GM23248 (cell line): ENCODE measurements at regions not wholly inside any gene's neighbourhood (a gene's known extent, or its start where the extent isn't known, plus 50 kb on each side); places are given as distances from the start of the nearest gene placed in this dataset.

Experiments
- EZH2 ChIP-seq: fragments of 200-600 bp; sonication (generic); IDR thresholded peaks from 2 replicates; pipeline ENCODE4 v1.6.1; 2018; ENCODE audit warnings: antibody characterized with exemption, mild to moderate bottlenecking; ENCODE audit not compliant: insufficient read depth, poor library complexity, severe bottlenecking
- EZH2phosphoT487 ChIP-seq: fragments of 200-600 bp; sonication (generic); IDR thresholded peaks from 2 replicates; pipeline ENCODE4 v1.6.1; 2018; ENCODE audit warnings: antibody characterized with exemption, moderate library complexity, mild to moderate bottlenecking, low read depth; ENCODE audit not compliant: insufficient read depth

DNA sequence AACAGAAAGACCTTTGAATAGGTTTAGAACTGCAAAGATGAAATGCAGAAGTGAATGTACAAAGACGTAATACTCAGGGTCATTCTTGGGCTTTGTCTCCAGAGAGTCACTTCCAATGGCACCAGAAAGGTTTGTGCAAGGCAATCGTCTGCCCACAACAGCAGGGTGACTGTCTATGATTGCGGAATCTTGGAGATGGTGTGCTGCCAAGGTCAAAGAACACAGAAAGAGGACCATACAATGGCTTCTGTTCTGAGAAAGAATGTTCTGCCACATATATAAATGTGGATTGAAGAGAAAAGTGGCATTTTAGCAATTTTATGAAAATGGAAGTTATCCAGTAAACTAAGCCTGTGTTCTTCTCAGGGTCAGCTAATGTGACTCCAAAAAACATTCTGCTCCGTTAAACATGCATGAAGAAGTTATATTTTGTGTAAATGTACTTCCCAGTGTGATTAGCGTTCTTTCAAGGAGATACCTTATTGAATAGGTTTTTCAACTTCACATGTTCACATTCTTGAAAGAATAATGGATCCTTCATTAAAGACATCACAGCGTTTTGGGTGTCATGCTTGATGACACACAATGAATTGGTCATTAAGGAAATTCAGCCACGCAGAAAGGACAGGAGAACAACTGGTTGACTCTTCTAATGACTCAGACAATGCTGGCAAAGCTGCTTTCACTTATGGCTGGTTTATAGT lies 73.4 kb upstream of the CDH6 start:
- no peak for TF ChIP-seq EZH2phosphoT487
- TF ChIP-seq EZH2 = no peak
